PFSK-1 (cell line): ENCODE measurements at regions not wholly inside any gene's neighbourhood (a gene's known extent, or its start where the extent isn't known, plus 50 kb on each side); places are given as distances from the start of the nearest gene placed in this dataset.

ENCODE experiments used
- POLR2AphosphoS5 ChIP-seq: IDR thresholded peaks from 2 replicates; pipeline ENCODE4 v1.6.1; 2012; ENCODE audit warnings: low read depth, mild to moderate bottlenecking, control low read depth, low read length, moderate library complexity
- REST ChIP-seq, 2 experiments: IDR thresholded peaks; 2 replicates each; pipeline versions ENCODE4 v1.6.1 to v1.8.0; 2011 to 2012; ENCODE audit warnings: low read depth in 2 of 2, low read length in 2 of 2, control low read depth in 1 of 2, inconsistent platforms in 1 of 2, mild to moderate bottlenecking in 1 of 2, moderate library complexity in 1 of 2; ENCODE audit not compliant: insufficient read depth in 1 of 2
- TAF1 ChIP-seq: IDR thresholded peaks from 2 replicates; pipeline ENCODE4 v1.6.1; 2012; ENCODE audit warnings: low read length, control low read depth, borderline replicate concordance; ENCODE audit not compliant: insufficient read depth

- TF ChIP-seq POLR2AphosphoS5 (no peak), REST (IDR thresholded peaks at IDR 0.05; ENCODE audit: insufficient read depth in 1 of 2, low read depth in 2 of 2, low read length in 2 of 2) (no peak), TAF1 (no peak)
These were observed 1812.9 kb upstream of the TENM3 start for GRCh38 chr4:180430283-180430682.
